Muscle layer of colon (tissue), 2 donors: ENCODE measurements at regions not wholly inside any gene's neighbourhood (a gene's known extent, or its start where the extent isn't known, plus 50 kb on each side); places are given as distances from the start of the nearest gene placed in this dataset.
A peak's percentile ranks its signal among the peaks of the same experiment; 100 is the strongest.

Source experiments
- H3K27ac ChIP-seq: one replicate; pipeline ENCODE4 v1.7.0; 2013; ENCODE audit warnings: low read depth, mild to moderate bottlenecking, low read length, moderate library complexity
- H3K27me3 ChIP-seq, 2 donors: one replicate each; pipeline ENCODE4 v1.7.0; 2013; ENCODE audit warnings: low read length in 2 of 2, mild to moderate bottlenecking in 2 of 2; ENCODE audit not compliant: insufficient read depth in 2 of 2, control insufficient read depth in 1 of 2
- H3K36me3 ChIP-seq: one replicate; pipeline ENCODE4 v1.7.0; 2013; ENCODE audit warnings: mild to moderate bottlenecking, low read length; ENCODE audit not compliant: insufficient read depth
- H3K4me1 ChIP-seq: one replicate; pipeline ENCODE4 v1.7.0; 2013; ENCODE audit warnings: mild to moderate bottlenecking, low read length; ENCODE audit not compliant: insufficient read depth
- H3K4me3 ChIP-seq, 2 donors: one replicate each; pipeline ENCODE4 v1.7.0; 2013; ENCODE audit warnings: low read length in 2 of 2, low read depth in 1 of 2, mild to moderate bottlenecking in 1 of 2, moderate library complexity in 1 of 2
- H3K9ac ChIP-seq: one replicate; pipeline ENCODE4 v1.7.0; 2013; ENCODE audit warnings: low read length
- H3K9me3 ChIP-seq: one replicate; pipeline ENCODE4 v1.7.0; 2013; ENCODE audit warnings: mild to moderate bottlenecking, low read length
- donor health status: abdominal sarcoma.
- donor health status: Adenocarcinoma of cecum.

DNA sequence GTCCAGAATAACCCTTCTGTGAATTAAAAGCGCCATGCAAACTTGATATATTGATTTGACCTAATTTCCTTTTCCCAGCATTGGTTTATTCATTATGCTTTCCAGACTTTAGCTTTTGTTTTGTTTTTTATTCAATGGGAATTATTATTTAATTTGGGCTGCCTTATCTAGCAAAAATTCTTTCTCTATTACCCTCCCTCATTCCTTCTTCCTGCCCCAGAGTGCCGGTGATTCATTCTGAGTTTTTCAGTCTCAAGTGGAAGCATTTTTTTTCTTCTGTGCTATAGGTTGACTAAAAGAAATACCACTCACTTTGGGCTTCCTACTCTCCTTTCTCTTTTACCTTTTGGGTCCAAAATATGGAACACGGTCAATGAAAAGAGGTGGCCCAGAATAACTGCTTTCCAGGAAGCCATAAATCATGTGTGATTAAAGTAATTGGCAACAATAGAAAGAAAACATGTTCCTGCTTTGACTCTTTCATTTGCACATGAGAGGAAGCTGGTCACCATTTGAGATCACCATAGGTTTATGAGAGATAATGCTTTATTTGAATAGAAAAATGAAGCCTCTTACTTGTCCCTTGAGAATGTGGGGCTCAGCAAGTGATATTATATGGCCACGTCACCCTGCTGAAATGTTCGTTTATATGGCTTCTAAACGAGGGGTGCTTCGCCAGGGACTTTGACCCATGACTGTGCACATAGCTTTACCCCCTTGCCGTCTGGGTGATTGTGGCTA lies 422.8 kb upstream of the ZEB2 start:
- H3K9me3 ChIP-seq: no peaks in the 10 kb centered on the region
- H3K27ac ChIP-seq: no peak overlapping the region
- no peaks in the 10 kb centered on the region for H3K36me3 ChIP-seq
- H3K27me3 ChIP-seq: no peaks in the 10 kb centered on the region
- no peak overlapping the region for H3K4me3 ChIP-seq
- no peak overlapping the region for H3K9ac ChIP-seq
- peaks cover 10% of the 10 kb centered on the region for H3K4me1 ChIP-seq

- no peak overlapping the region for H3K9ac ChIP-seq
- peaks cover 15% of the 10 kb centered on the region for H3K4me1 ChIP-seq
- H3K9me3 ChIP-seq: no peaks in the 10 kb centered on the region
- H3K36me3 ChIP-seq: no peaks in the 10 kb centered on the region
- no peak overlapping the region for H3K27ac ChIP-seq
- no peaks in the 10 kb centered on the region for H3K27me3 ChIP-seq
- no peak overlapping the region for H3K4me3 ChIP-seq
These were observed 422.0 kb upstream of the ZEB2 start for GRCh38 chr2:144941743-144942488.

DNA sequence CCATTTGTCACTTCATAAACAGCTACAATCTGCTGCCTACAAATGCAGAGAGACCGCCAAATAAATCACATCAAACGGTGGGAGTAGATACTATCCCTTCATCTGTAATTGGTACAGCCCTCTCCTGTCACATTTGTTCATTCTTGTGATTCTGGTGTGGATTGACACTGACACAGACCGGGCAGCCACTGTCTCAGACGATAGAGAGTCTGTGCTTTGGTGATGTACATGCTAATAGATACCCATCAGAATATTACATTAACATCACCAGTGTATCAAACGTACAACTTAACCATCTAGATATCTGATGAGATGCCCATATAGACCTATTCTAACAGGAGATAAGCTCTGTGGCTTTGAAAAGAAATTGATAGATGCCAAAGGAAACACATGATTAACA lies 419.7 kb upstream of the ZEB2 start:
- Histone ChIP-seq H3K27ac (no peak overlapping the region), H3K4me1 (peaks cover 15% of the 10 kb centered on the region), H3K27me3 (no peaks in the 10 kb centered on the region), H3K36me3 (no peaks in the 10 kb centered on the region), H3K9me3 (no peaks in the 10 kb centered on the region), H3K4me3 (no peak overlapping the region), H3K9ac (no peak overlapping the region)

GRCh38 chr2:144937910-144938709 lies 418.2 kb upstream of the ZEB2 start:
- H3K36me3 ChIP-seq: no peaks in the 10 kb centered on the region
- H3K27me3 ChIP-seq: no peaks in the 10 kb centered on the region
- H3K4me3 ChIP-seq: no peak overlapping the region
- H3K27ac ChIP-seq: peak overlapping the region; percentile 31
- H3K4me1 ChIP-seq: peaks cover 15% of the 10 kb centered on the region
- no peaks in the 10 kb centered on the region for H3K9me3 ChIP-seq
- H3K9ac ChIP-seq: no peak overlapping the region

GRCh38 chr2:144937066-144937465 lies 417.1 kb upstream of the ZEB2 start:
- Histone ChIP-seq H3K4me1 (peaks cover 10% of the 10 kb centered on the region), H3K4me3 (no peak overlapping the region), H3K27ac (no peak overlapping the region), H3K9ac (no peak overlapping the region), H3K27me3 (no peaks in the 10 kb centered on the region), H3K36me3 (no peaks in the 10 kb centered on the region), H3K9me3 (no peaks in the 10 kb centered on the region)

- Histone ChIP-seq H3K9me3 (no peaks in the 10 kb centered on the region), H3K27ac (no peak overlapping the region), H3K36me3 (no peaks in the 10 kb centered on the region), H3K4me1 (peaks cover 10% of the 10 kb centered on the region), H3K4me3 (no peak overlapping the region), H3K9ac (no peak overlapping the region), H3K27me3 (no peaks in the 10 kb centered on the region)
These were observed 416.5 kb upstream of the ZEB2 start for GRCh38 chr2:144936442-144936841.

DNA sequence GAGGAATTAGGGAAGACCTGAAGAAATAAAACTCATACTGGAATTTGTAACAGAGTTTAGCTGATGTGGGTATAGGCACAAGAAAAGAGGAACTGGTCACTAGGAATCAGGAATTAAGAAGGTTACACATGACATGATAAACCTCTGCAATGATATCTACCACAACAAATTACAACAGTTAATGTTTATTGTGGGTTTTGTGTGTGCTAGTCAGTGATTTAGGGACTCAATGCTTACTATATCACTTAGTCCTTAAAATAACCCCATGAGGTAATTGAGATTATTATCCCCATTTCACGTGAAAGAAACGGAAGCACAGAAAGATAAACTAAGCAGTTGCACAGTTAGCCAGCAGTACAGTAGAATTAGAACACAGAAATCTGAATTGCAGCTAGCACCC lies 415.8 kb upstream of the ZEB2 start:
- Histone ChIP-seq H3K27ac (no peak overlapping the region), H3K4me3 (no peak overlapping the region), H3K9ac (no peak overlapping the region), H3K9me3 (no peaks in the 10 kb centered on the region), H3K36me3 (no peaks in the 10 kb centered on the region), H3K4me1 (peaks cover 10% of the 10 kb centered on the region), H3K27me3 (no peaks in the 10 kb centered on the region)

GRCh38 chr2:144935191-144935590 lies 415.3 kb upstream of the ZEB2 start:
- no peak overlapping the region for H3K9ac ChIP-seq
- H3K27ac ChIP-seq: no peak overlapping the region
- H3K36me3 ChIP-seq: no peaks in the 10 kb centered on the region
- no peaks in the 10 kb centered on the region for H3K9me3 ChIP-seq
- peaks cover 10% of the 10 kb centered on the region for H3K4me1 ChIP-seq
- no peak overlapping the region for H3K4me3 ChIP-seq
- H3K27me3 ChIP-seq: no peaks in the 10 kb centered on the region

DNA sequence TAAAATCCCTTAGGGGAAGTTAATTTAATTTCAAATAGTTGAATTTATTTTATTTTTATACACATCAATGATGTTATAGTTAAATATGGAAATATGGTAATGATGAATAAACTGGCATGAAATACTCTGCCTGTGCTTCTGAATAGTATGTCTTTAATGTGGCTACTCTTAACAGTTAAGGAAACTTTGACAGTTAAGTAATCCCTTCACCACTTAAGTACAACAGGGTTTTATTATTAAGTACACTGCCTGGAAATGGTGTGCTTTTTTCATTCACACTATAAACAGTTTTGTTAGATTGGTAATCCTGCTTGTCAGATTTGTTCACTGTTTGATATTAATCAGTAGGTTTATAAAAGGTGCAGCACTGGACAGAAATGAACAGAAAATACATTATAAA lies 412.0 kb upstream of the ZEB2 start:
- no peak overlapping the region for H3K27ac ChIP-seq
- H3K9me3 ChIP-seq: no peaks in the 10 kb centered on the region
- peaks cover under 1% of the 10 kb centered on the region for H3K4me1 ChIP-seq
- H3K9ac ChIP-seq: no peak overlapping the region
- H3K36me3 ChIP-seq: no peaks in the 10 kb centered on the region
- no peak overlapping the region for H3K4me3 ChIP-seq
- H3K27me3 ChIP-seq: no peaks in the 10 kb centered on the region

DNA sequence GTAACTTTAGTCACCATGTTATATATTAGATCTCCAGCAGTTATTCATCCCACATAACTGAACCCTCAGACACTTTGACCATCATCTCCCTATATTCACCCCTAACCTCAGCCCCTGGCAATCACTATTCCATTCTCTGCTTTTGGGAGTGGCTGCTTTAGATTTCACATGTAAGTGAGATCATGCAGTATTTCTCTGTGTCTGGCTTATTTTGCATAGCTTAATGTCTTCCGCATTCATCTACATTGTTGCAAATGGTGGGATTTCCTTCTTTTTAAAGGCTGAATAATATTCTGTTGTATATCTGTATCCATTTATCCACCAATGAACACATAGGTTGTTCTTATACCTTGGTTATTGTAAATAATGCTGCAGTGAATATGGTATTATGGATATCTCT lies 411.6 kb upstream of the ZEB2 start:
- Histone ChIP-seq H3K4me1 (no peaks in the 10 kb centered on the region), H3K9ac (no peak overlapping the region), H3K27me3 (no peaks in the 10 kb centered on the region), H3K27ac (no peak overlapping the region), H3K4me3 (no peak overlapping the region), H3K9me3 (no peaks in the 10 kb centered on the region), H3K36me3 (no peaks in the 10 kb centered on the region)

- Histone ChIP-seq H3K36me3 (no peaks in the 10 kb centered on the region), H3K4me3 (no peak overlapping the region), H3K27me3 (no peaks in the 10 kb centered on the region), H3K4me1 (no peaks in the 10 kb centered on the region), H3K9ac (no peak overlapping the region), H3K27ac (no peak overlapping the region), H3K9me3 (no peaks in the 10 kb centered on the region)
These were observed 407.5 kb upstream of the ZEB2 start for GRCh38 chr2:144927429-144927828.
